Lower lobe of right lung (tissue), 2 donors: ENCODE measurements at regions not wholly inside any gene's neighbourhood (a gene's known extent, or its start where the extent isn't known, plus 50 kb on each side); places are given as distances from the start of the nearest gene placed in this dataset.

Experiments used
- ATAC-seq, 2 donors: fragments of 200-7000 bp; cut with Tn5 transposase; one replicate each; pipeline ENCODE4 v1.9.1; 2020 to 2022; ENCODE audit warnings: mild to moderate bottlenecking in 2 of 2, moderate library complexity in 2 of 2
- DNase-seq: peaks from one replicate; pipeline ENCODE4 v3.0.0-alpha.2; 2020
- H3K27ac ChIP-seq: fragments of 200-600 bp; one replicate; pipeline ENCODE4 v1.8.0; 2022
- H3K27me3 ChIP-seq: fragments of 200-600 bp; one replicate; pipeline ENCODE4 v1.8.0; 2022; ENCODE audit warnings: low read depth
- H3K36me3 ChIP-seq: fragments of 200-600 bp; one replicate; pipeline ENCODE4 v1.8.0; 2022; ENCODE audit warnings: mild to moderate bottlenecking
- H3K4me1 ChIP-seq: fragments of 200-600 bp; one replicate; pipeline ENCODE4 v1.8.0; 2022
- H3K4me3 ChIP-seq: fragments of 200-600 bp; one replicate; pipeline ENCODE4 v1.8.0; 2022; ENCODE audit warnings: mild to moderate bottlenecking
- H3K9me3 ChIP-seq: fragments of 200-600 bp; one replicate; pipeline ENCODE4 v1.8.0; 2022
- intact Hi-C: fragments of 100-400 bp; cut with DNase I; formaldehyde crosslinking; loops from one replicate; pipeline ENCODE4 v1.11.0; 2022
- TF ChIP-seq, protein P1 (sequence below): fragments of 200-600 bp; IDR thresholded peaks from one replicate; pipeline ENCODE4 v1.8.0; 2022; ENCODE audit warnings: antibody characterized with exemption, mild to moderate bottlenecking
- donor health status: DM: no; HTN: yes; CAD: no; lungs with severe emphysema.

DNA sequence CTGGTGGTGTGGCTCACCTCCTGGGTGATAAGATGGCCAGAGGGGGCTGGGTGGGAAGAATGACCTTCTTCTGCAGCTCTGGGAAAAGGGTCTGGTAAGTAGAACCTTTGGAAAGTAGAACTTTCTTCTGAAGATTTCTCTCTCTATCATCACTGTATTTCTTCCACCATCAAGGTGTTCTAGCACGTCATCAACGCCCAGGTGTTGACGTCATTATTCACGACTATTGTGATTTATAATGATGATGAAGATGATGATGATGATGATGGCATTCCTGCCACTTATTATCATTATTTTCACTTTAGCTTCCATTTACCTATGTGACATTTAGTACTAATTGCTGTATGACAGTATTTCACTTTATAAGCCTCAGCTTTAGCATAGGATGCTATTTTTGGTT lies 525.6 kb upstream of the ADARB2 start:
- Histone ChIP-seq H3K4me3 (no peak overlapping the region), H3K36me3 (no peaks in the 10 kb centered on the region), H3K9me3 (no peaks in the 10 kb centered on the region), H3K27ac (no peak overlapping the region), H3K27me3 (no peaks in the 10 kb centered on the region), H3K4me1 (no peaks in the 10 kb centered on the region)
- intact Hi-C loops = no loop called here
- ATAC-seq (no peak), DNase-seq (no peak)
- TF ChIP-seq, protein P1, sequence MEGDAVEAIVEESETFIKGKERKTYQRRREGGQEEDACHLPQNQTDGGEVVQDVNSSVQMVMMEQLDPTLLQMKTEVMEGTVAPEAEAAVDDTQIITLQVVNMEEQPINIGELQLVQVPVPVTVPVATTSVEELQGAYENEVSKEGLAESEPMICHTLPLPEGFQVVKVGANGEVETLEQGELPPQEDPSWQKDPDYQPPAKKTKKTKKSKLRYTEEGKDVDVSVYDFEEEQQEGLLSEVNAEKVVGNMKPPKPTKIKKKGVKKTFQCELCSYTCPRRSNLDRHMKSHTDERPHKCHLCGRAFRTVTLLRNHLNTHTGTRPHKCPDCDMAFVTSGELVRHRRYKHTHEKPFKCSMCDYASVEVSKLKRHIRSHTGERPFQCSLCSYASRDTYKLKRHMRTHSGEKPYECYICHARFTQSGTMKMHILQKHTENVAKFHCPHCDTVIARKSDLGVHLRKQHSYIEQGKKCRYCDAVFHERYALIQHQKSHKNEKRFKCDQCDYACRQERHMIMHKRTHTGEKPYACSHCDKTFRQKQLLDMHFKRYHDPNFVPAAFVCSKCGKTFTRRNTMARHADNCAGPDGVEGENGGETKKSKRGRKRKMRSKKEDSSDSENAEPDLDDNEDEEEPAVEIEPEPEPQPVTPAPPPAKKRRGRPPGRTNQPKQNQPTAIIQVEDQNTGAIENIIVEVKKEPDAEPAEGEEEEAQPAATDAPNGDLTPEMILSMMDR = no peak

DNA sequence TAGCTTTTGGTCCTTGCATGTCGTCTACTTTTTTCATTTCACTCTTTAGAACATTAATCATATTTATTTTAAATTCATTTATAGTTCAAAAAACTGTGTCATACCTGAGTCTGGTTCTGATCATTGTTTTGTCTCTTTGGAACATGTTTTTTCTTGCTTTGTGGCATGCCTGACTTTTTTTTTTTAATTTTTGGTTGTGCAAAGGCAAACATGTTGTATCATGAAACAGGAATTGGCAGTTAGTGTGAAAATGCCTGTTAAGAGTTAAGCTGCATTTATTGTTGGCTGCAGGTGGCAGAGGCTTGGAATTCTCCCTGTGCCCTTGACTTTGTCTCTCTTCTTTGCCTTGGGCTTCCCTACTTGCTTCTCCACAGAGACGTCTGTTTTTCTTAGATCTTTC lies 525.0 kb upstream of the ADARB2 start:
- no peak for ATAC-seq

DNA sequence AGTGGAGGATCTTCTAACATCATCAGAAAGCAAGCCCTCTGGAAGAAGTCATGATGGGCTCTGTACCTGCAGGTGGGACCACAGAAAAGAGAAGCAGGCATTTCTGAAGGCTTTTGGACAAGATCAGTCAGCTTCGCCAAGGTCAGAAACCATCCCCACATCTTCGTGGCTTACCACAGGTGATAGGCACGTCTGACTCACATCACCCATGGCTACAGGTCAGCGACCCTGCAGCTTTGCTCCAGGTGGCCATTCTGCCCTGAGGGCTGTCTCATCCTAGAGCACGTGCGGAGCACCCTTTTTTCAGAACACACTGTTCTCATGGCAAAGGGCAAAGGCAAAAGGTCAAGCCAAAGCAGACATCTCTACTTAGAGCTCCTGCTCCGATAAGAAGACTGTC lies 518.9 kb upstream of the ADARB2 start:
- no peaks in the 10 kb centered on the region for H3K4me1 ChIP-seq
- TF ChIP-seq, protein P1 = no peak
- no peak overlapping the region for H3K27ac ChIP-seq
- DNase-seq (no peak), ATAC-seq (no peak)
- no peaks in the 10 kb centered on the region for H3K36me3 ChIP-seq
- intact Hi-C loops = no loop called here
- no peak overlapping the region for H3K4me3 ChIP-seq
- H3K9me3 ChIP-seq = no peaks in the 10 kb centered on the region
- no peaks in the 10 kb centered on the region for H3K27me3 ChIP-seq

More for the DNA sequence above, 525.0 kb upstream of the ADARB2 start:
- Histone ChIP-seq H3K27ac (no peak overlapping the region), H3K36me3 (no peaks in the 10 kb centered on the region), H3K4me3 (no peak overlapping the region), H3K4me1 (no peaks in the 10 kb centered on the region), H3K9me3 (no peaks in the 10 kb centered on the region), H3K27me3 (no peaks in the 10 kb centered on the region)
- DNase-seq = no peak
- intact Hi-C loops = no loop called here
- TF ChIP-seq, protein P1 = no peak

- Histone ChIP-seq H3K9me3 (no peaks in the 10 kb centered on the region), H3K27me3 (no peaks in the 10 kb centered on the region), H3K36me3 (no peaks in the 10 kb centered on the region), H3K27ac (no peak overlapping the region), H3K4me3 (no peak overlapping the region), H3K4me1 (no peaks in the 10 kb centered on the region)
- intact Hi-C loops = no loop called here
- ATAC-seq (no peak), DNase-seq (no peak)
- TF ChIP-seq, protein P1 = no peak
Measured at GRCh38 chr10:2252096-2252495, 514.8 kb upstream of the ADARB2 start.

DNA sequence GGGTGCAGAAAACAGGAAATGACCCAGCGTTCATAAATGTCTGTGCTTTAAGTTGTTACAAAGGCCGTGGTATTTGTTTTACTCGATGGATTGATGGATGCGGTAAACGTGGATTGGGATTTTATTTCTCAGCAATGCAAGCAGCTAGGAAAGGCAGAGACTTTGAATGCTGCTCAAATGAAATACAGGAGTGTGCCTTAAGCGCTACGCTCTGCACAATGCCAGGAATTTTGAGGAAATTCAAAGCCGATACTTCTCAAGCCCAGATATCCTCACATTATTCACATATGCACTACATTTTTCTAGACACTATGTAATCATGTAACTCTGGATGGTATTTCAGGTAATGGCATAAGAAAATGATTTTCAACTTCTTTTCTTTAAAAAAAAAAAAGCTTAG lies 514.3 kb upstream of the ADARB2 start:
- ATAC-seq = no peak
- TF ChIP-seq, protein P1 = no peak

GRCh38 chr10:2246747-2247146 lies 509.4 kb upstream of the ADARB2 start:
- ATAC-seq (no peak), DNase-seq (no peak)
- Histone ChIP-seq H3K4me3 (no peak overlapping the region), H3K27ac (no peak overlapping the region), H3K4me1 (no peaks in the 10 kb centered on the region), H3K27me3 (no peaks in the 10 kb centered on the region), H3K36me3 (no peaks in the 10 kb centered on the region), H3K9me3 (no peaks in the 10 kb centered on the region)
- TF ChIP-seq, protein P1 = no peak
- intact Hi-C loops = no loop called here

More for the DNA sequence above, 514.3 kb upstream of the ADARB2 start:
- intact Hi-C loops = no loop called here
- Histone ChIP-seq H3K27me3 (no peaks in the 10 kb centered on the region), H3K36me3 (no peaks in the 10 kb centered on the region), H3K27ac (no peak overlapping the region), H3K4me3 (no peak overlapping the region), H3K4me1 (no peaks in the 10 kb centered on the region), H3K9me3 (no peaks in the 10 kb centered on the region)
- no peak for DNase-seq
